Fibroblast of lung (primary cell): ENCODE measurements at regions not wholly inside any gene's neighbourhood (a gene's known extent, or its start where the extent isn't known, plus 50 kb on each side); places are given as distances from the start of the nearest gene placed in this dataset.

Experiments
- DNase-seq, 2 donors: peaks; one replicate each; pipeline versions ENCODE4 v3.0.0 to v3.0.0-alpha.2; 2010; ENCODE audit warnings: low read depth in 2 of 2
- H2AFZ ChIP-seq: 2 replicates; pipeline ENCODE4 v1.5.1; 2012; ENCODE audit warnings: low read length, control low read depth, inconsistent platforms
- H3K27ac ChIP-seq: 2 replicates; pipeline ENCODE4 v1.5.1; 2011; ENCODE audit warnings: low read length, control low read depth; ENCODE audit not compliant: insufficient read depth
- H3K27me3 ChIP-seq: 2 replicates; pipeline ENCODE4 v1.5.1; 2011; ENCODE audit warnings: mild to moderate bottlenecking, low read length; ENCODE audit not compliant: control insufficient read depth, insufficient read depth
- H3K36me3 ChIP-seq: 2 replicates; pipeline ENCODE4 v1.5.1; 2011; ENCODE audit warnings: low read length; ENCODE audit not compliant: control insufficient read depth, insufficient read depth
- H3K4me1 ChIP-seq: 2 replicates; pipeline ENCODE4 v1.5.1; 2011; ENCODE audit warnings: low read length; ENCODE audit not compliant: control insufficient read depth, insufficient read depth; ENCODE audit errors: extremely low read depth
- H3K4me2 ChIP-seq: 2 replicates; pipeline ENCODE4 v1.5.1; 2011; ENCODE audit warnings: low read length, control low read depth; ENCODE audit not compliant: insufficient read depth; ENCODE audit errors: extremely low read depth
- H3K4me3 ChIP-seq, 4 experiments: fragments of 200-600 bp in 1 of 4; sonication (generic) in 1 of 4; replicated peaks in 1 of 4; 2 replicates each; pipeline ENCODE4 v1.5.1; 2011 to 2016; ENCODE audit warnings: low read length in 4 of 4, low read depth in 3 of 4, mild to moderate bottlenecking in 3 of 4, control low read depth in 2 of 4, inconsistent platforms in 1 of 4, mixed read lengths in 1 of 4; ENCODE audit not compliant: insufficient read depth in 1 of 4; ENCODE audit errors: control extremely low read depth in 1 of 4
- H3K79me2 ChIP-seq: 2 replicates; pipeline ENCODE4 v1.5.1; 2012; ENCODE audit warnings: mild to moderate bottlenecking, low read length, inconsistent platforms; ENCODE audit not compliant: control insufficient read depth, insufficient read depth
- H3K9ac ChIP-seq: 2 replicates; pipeline ENCODE4 v1.5.1; 2011; ENCODE audit warnings: mild to moderate bottlenecking, low read length, control low read depth; ENCODE audit not compliant: insufficient read depth
- H3K9me3 ChIP-seq: 2 replicates; pipeline ENCODE4 v1.5.1; 2012; ENCODE audit warnings: low read depth, low read length; ENCODE audit not compliant: control insufficient read depth, insufficient read depth
- H4K20me1 ChIP-seq: 2 replicates; pipeline ENCODE4 v1.5.1; 2011; ENCODE audit warnings: low read length; ENCODE audit not compliant: control insufficient read depth, insufficient read depth; ENCODE audit errors: extremely low read depth
- CTCF ChIP-seq, 2 donors: IDR thresholded peaks in 1 of 2; conservative IDR thresholded peaks in 1 of 2; 1 replicate in 1 of 2; 2 replicates in 1 of 2; pipeline ENCODE4 v1.5.1; 2011 to 2012; ENCODE audit warnings: low read length in 2 of 2, control low read depth in 1 of 2, inconsistent platforms in 1 of 2, low read depth in 1 of 2, mild to moderate bottlenecking in 1 of 2
- EZH2 ChIP-seq: IDR thresholded peaks from 2 replicates; pipeline ENCODE4 v1.5.1; 2012; ENCODE audit warnings: low read length, control low read depth, mild to moderate bottlenecking; ENCODE audit errors: missing control alignments

- H3K27ac ChIP-seq, result no peak overlapping the region
- H3K27me3 ChIP-seq, result no peaks in the 10 kb centered on the region
- H3K4me3 ChIP-seq, result no peak overlapping the region
- H3K79me2 ChIP-seq, result no peaks in the 10 kb centered on the region
- no peak for DNase-seq
- peaks cover 6% of the 10 kb centered on the region for H3K4me1 ChIP-seq
- H3K9ac ChIP-seq, result no peak overlapping the region
- TF ChIP-seq CTCF (conservative IDR thresholded peaks at IDR 0.05 in 1 of 2, IDR thresholded peaks at IDR 0.05 in 1 of 2; ENCODE audit: low read depth in 1 of 2, low read length in 2 of 2), result no peak
- TF ChIP-seq EZH2, result no peak
- H2AFZ ChIP-seq, result no peak overlapping the region
- no peak overlapping the region for H3K4me2 ChIP-seq
- no peaks in the 10 kb centered on the region for H4K20me1 ChIP-seq
- no peaks in the 10 kb centered on the region for H3K9me3 ChIP-seq
- H3K36me3 ChIP-seq, result no peaks in the 10 kb centered on the region
These were observed 72.8 kb upstream of the CD55 start for GRCh38 chr1:207248544-207249198.

DNA sequence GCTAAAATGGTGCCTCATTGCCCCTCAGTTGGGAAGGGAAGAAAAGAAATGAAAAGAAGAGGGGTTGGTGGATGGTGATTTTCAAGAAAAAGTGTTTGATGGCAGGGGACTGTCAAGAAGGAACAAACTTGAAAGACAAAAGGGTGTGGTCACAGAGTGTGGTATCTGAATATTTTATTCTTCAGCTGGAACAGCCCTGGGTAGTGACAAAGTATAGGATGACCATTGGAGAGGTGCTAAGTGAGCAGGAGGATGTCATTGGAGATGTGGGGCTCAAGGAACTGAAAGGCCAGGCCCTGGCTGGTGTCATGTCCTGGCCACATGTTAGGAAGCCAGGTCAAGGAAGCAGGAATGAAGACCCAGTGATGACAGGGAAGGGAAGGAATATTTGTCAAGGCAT lies 71.0 kb upstream of the CD55 start:
- H3K4me1 ChIP-seq, result no peaks in the 10 kb centered on the region
- H3K4me2 ChIP-seq, result no peak overlapping the region
- no peak for DNase-seq
- no peaks in the 10 kb centered on the region for H3K9me3 ChIP-seq
- H3K27me3 ChIP-seq, result no peaks in the 10 kb centered on the region
- no peak overlapping the region for H2AFZ ChIP-seq
- TF ChIP-seq CTCF (conservative IDR thresholded peaks at IDR 0.05 in 1 of 2, IDR thresholded peaks at IDR 0.05 in 1 of 2; ENCODE audit: low read depth in 1 of 2, low read length in 2 of 2) (no peak), EZH2 (no peak)
- H3K27ac ChIP-seq, result no peak overlapping the region
- no peaks in the 10 kb centered on the region for H3K36me3 ChIP-seq
- no peaks in the 10 kb centered on the region for H3K79me2 ChIP-seq
- H3K9ac ChIP-seq, result no peak overlapping the region
- H4K20me1 ChIP-seq, result no peaks in the 10 kb centered on the region
- no peak overlapping the region for H3K4me3 ChIP-seq

GRCh38 chr1:207251066-207251465 lies 70.4 kb upstream of the CD55 start:
- Histone ChIP-seq H4K20me1 (no peaks in the 10 kb centered on the region), H3K79me2 (no peaks in the 10 kb centered on the region), H3K27me3 (no peaks in the 10 kb centered on the region), H3K9ac (no peak overlapping the region), H3K4me2 (no peak overlapping the region), H2AFZ (no peak overlapping the region), H3K36me3 (no peaks in the 10 kb centered on the region), H3K4me1 (no peaks in the 10 kb centered on the region), H3K27ac (no peak overlapping the region), H3K9me3 (no peaks in the 10 kb centered on the region), H3K4me3 (no peak overlapping the region)
- DNase-seq, result no peak
- TF ChIP-seq CTCF (conservative IDR thresholded peaks at IDR 0.05 in 1 of 2, IDR thresholded peaks at IDR 0.05 in 1 of 2; ENCODE audit: low read depth in 1 of 2, low read length in 2 of 2) (no peak), EZH2 (no peak)
